T1000 (cell line): ENCODE measurements at regions not wholly inside any gene's neighbourhood (a gene's known extent, or its start where the extent isn't known, plus 50 kb on each side); places are given as distances from the start of the nearest gene placed in this dataset.

Experiments
- DNase-seq: peaks from one replicate; lab custom pipeline; 2025; ENCODE audit warnings: mixed read lengths; lab: John Stamatoyannopoulos, UW

- no peak for DNase-seq
Observed at GRCh38 chr1:30268923-30269666, 454.3 kb downstream of the MATN1 start.

DNA sequence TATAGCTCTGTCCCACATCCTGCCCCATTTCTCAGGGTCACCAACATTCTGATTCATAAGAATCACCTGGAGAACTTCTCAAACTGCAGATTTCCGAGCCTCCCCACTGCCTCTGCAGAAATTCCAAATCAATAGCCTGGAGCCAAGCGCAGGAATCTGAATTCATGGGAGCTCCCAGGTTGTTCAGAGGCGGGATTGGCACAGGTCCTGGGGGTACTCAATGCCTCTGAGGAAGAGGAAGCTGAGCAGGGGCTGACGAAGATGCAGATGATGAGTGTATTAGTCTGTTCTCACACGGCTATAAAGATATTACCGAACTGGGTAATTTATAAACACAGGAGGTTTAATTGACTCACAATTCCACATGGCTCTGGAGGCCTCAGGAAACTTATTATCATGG lies 455.5 kb downstream of the MATN1 start:
- no peak for DNase-seq

- no peak for DNase-seq
Observed at GRCh38 chr1:30267046-30267445, 456.3 kb downstream of the MATN1 start.

- DNase-seq = no peak
Observed at GRCh38 chr1:30265127-30266070, 458.0 kb downstream of the MATN1 start.

DNA sequence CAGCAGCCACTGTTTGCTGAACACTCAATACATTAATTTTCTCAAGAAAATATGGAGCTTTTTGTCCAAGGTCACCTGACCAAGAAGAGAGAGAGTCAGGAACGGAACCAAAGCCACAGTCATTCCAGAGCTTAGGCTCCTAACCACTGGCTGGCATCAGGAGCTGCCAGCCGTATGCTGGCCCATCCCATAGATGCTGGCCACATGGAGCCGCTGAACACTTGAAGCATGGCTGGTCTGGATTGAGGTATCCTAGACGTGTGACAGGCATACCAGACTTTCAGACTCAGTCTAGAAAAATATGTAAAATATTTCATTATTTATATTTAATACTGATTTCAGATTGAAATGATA lies 458.7 kb downstream of the MATN1 start:
- no peak for DNase-seq

DNA sequence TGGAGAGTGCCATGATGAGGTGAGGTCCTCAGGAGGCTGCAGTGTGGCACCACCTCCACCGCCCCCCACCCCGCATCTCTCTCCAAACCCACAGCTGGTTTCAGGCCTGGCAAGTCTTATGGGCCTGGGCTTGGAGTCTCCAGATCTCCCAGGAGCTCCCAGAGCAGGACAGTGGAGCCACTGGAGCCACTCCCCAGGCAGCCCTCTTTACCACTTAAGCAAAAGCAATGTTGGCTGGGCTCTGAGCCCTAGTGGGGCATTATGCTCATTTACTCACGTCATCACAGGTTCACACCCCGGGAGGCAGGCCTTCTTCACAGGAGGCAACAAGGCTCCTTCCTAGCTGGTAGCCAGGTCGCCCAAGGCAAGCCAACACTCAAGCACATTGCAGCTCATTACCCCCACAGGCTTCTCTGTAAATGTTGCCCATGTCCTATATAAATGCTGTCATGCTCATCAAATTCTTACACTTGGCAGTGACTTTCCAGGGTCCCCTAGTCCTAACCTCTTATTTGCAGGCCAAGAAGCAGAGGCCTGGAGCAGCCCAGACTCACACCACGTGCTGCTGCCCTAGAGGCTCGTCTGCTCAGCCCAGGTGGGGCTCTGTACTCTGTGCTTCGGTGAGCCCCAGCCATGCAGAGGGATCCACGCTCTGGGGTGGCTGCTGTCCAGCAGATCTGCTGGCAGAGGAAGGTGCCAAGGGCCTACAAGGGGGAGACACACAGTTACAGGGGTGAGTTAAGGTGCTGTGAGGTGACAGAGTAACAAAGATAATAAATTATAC lies 459.3 kb downstream of the MATN1 start:
- no peak for DNase-seq

DNA sequence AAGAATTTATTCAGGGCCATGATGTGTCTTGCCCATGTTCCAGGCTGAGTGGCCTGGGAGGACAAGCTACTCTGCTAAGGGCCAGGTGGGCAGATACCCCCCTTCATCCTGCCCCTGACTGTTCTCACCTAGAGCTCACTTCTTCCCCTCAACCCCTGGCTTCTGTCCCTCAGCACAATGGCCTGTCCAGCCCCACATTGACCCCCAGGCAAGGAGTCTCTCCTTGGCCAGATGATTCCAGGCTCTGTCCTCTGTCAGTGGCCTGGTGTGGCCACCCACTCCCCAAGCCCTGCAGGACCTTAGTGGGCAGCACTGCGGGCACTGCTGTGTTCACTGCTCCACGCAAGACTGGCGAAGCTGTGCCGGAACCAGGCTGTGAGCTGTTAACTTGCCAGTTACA lies 460.0 kb downstream of the MATN1 start:
- no peak for DNase-seq

GRCh38 chr1:30262158-30262557 lies 461.2 kb downstream of the MATN1 start:
- DNase-seq = no peak

- DNase-seq = no peak
Observed at GRCh38 chr1:30260318-30260717, 463.1 kb downstream of the MATN1 start.

DNA sequence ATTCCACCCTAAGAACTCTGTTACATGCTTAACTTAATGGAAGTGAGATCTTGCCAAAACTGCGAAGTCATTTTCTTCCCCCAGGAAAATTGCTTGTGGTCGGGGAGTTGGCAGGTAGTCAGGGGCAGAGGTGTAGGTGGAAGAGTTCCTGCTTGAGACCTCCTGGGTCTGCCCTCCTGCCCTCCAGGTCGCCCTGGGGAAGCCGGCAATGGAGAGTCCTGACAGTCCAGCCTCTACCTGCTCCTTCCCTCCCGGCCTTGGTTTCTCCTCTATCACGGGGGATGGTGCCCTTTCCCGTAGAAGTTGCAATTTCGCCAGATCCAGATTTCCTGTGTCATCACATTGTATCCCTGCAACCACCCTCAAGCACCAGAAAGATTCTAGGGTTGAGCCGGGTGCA lies 463.8 kb downstream of the MATN1 start:
- no peak for DNase-seq

DNA sequence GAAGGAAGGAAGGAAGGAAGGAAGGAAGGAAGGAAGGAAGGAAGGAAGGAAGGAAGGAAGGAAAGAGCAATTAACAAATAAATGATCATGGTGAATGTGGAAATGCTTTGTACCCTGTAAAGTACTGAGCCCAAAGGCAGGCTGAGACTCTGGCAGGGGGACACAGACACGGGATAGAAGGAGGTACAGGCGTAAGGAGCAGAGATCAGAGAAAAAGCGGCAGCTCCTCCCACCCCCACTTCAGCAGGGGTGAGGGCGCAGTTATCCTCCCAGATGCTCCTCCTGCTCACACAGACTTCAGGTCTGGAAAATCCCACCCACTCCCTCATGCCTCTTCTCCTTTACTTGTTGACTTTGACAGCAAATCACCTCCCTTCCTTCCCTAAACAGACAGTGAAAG lies 464.5 kb downstream of the MATN1 start:
- DNase-seq = no peak

DNA sequence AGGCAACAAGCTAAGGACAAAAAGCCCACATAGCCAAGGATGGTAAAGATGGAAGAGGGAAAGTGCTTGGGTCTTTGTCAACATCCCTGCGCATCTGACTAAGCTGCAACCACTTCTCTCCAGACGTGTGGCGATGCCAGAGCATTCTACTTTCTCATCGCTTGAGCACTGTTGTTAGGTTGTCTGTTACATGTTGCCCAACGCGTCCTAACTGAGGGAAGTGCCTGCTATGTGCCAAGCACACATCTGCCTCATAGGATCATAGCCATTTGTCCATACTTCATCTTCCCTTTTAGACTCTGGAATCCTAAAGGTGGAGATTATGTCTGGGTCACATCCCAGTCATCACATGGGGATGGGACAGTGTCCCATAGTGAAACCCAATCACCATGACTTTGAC lies 464.9 kb downstream of the MATN1 start:
- DNase-seq = no peak

- no peak for DNase-seq
Observed at GRCh38 chr1:30257742-30258380, 465.5 kb downstream of the MATN1 start.

DNA sequence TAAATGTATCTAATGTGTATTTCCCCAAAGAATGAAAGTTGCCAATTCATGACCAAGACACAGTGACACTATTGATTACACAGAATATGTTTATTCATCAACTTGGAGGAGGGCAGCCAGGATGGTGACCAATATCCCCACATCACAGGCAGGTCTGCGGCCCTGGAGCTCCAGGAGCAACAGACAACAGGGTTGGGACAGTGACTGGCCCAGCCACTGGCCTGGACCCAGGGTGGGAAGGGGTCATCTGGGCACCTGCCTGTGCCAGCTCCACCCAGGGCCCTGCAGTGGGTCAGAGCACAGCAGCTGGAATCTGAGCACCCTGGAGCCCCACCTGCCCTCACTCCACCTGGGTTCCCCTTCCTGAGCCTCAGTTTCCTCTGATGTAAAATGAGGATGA lies 466.1 kb downstream of the MATN1 start:
- DNase-seq = no peak

- no peak for DNase-seq
Observed at GRCh38 chr1:30256911-30257310, 466.5 kb downstream of the MATN1 start.

GRCh38 chr1:30255111-30255724 lies 468.2 kb downstream of the MATN1 start:
- no peak for DNase-seq

DNA sequence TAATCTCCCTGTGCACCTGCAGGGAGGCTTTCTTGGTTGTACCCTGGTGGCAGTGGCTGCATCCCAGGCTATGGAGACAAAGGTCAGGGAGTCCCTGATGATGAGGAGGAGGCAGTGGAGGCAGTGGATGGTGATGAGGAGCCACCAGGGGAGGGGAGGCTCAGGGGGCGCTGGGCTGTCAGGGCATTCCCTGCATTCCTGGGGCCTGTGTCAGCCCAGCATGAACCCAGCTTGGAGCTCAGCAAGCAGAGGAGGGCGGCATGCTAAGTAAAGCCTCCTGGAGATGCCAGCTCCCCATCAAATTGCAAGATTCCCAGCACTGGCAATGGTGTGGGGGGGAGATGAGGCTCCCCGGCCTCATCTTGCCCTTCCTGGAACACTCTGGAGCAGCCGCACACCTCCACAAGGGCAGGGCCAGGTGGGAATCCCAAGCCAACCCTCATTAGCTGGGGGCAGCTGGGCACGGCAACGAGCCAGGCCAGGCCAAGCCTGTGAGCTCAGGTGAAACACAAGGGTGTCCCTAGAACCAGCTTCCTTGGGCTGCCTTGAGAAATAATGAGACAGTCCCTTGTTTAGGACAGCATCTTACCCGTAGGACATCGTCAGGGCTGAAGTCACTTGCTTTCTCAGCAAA lies 469.5 kb downstream of the MATN1 start:
- DNase-seq = no peak

DNA sequence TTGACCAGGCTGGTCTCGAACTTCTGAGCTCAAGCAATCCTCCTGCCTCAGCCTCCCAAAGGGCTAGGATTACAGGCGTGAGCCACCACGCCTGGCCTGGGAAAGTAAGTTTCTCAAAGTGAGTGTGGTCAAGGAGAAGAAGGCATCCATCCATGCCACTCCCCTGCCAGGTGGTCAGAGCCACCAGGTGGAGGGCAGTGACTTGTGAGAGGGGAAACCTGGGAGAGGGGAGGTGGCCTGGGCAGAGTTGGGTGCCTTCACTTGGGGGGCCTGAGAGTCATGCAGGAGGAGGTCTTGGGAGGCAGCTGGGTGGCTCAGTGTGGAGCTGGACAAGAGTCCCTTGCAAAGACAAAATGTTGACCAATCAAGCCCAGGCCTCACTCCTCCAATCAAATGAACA lies 470.0 kb downstream of the MATN1 start:
- no peak for DNase-seq

- no peak for DNase-seq
Observed at GRCh38 chr1:30250984-30251850, 472.2 kb downstream of the MATN1 start.

GRCh38 chr1:30250338-30250983 lies 472.9 kb downstream of the MATN1 start:
- DNase-seq = no peak
